Activated naive CD8-positive, alpha-beta T cell treated with anti-CD3 and anti-CD28 coated beads, Interleukin-2, amount 50 U/mL, for 16 hours (primary cell): ENCODE measurements at regions not wholly inside any gene's neighbourhood (a gene's known extent, or its start where the extent isn't known, plus 50 kb on each side); places are given as distances from the start of the nearest gene placed in this dataset.
A peak's percentile ranks its signal among the peaks of the same experiment; 100 is the strongest.

Source experiments
- DNase-seq: peaks from one replicate; pipeline ENCODE4 v3.0.0-alpha.2; 2020; ENCODE audit warnings: low read depth, low spot score

- DNase-seq, result peak; percentile 33
Observed at GRCh38 chr10:69716711-69717560, 84.8 kb upstream of the COL13A1 start.

GRCh38 chr10:69718951-69719350 lies 82.8 kb upstream of the COL13A1 start:
- DNase-seq, result no peak

GRCh38 chr10:69721690-69722310 lies 79.9 kb upstream of the COL13A1 start:
- DNase-seq, result no peak

GRCh38 chr10:69723653-69724052 lies 78.1 kb upstream of the COL13A1 start:
- no peak for DNase-seq

DNA sequence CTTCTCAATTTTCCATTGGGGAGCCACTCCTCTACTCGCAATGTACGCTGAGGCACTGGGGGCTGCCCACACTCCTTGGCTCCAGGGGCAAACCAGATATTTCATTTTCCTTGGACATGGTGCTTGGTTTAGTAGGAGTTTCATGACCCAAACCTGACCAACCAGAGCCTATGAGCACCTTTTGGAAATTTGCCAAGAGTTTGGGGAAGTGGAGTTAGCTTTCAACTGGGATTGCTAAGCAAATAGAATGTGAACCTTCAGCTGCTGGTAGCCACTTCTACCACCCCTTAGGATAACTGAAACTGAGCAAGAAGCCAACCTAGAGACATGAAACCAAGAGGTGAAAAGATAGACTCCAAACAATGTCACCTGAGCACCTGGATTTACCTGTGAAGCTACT lies 74.9 kb upstream of the COL13A1 start:
- DNase-seq, result no peak

- no peak for DNase-seq
Observed at GRCh38 chr10:69728335-69728870, 73.3 kb upstream of the COL13A1 start.

- no peak for DNase-seq
Observed at GRCh38 chr10:69729326-69730048, 72.2 kb upstream of the COL13A1 start.

GRCh38 chr10:69730251-69731156 lies 71.2 kb upstream of the COL13A1 start:
- DNase-seq, result no peak

GRCh38 chr10:69731184-69731583 lies 70.5 kb upstream of the COL13A1 start:
- no peak for DNase-seq

DNA sequence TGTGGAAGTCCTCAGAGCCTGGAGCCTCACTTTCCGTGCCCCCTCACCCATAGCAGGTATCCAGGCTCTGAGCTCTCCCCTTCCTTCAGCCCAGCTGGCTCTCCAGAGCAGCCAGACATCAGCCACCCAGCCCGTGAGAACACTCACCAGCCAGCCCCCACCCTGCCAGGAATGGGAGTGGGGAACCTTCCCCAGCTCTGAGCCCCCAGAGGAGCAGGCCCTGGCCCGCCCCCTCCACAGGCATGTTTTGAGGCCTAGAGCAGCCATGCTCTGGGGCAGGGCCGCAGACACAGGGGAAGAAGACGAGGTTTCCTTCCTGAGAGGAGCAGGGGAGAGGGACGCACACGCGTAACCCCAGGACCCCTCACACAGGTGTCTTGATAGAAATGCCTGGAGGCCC lies 70.0 kb upstream of the COL13A1 start:
- DNase-seq, result no peak

GRCh38 chr10:69732147-69732825 lies 69.4 kb upstream of the COL13A1 start:
- no peak for DNase-seq

- no peak for DNase-seq
Observed at GRCh38 chr10:69732826-69733150, 68.9 kb upstream of the COL13A1 start.

DNA sequence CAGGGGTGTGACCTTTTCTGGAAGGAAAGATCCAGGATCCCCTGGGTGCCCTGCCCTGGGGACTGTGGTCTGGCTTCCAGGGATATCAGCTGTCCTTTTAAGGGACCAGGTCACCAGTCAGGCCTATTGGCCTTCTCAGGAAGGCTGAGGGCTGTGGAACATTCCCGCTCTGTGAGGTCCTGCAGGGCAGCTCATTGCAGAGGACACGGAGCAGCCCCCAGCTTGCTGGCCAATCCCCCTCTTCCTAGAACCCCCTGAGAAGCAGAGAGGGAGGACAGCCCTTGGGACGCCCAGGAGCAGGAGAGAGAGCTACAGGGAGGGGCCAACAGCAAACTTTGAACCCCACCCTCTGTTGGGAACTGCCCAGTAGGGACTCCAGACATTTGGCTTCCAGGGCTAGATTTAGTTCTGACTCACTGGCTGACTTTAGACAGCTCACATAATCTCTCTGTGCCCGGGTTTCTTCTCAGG lies 67.9 kb upstream of the COL13A1 start:
- no peak for DNase-seq

DNA sequence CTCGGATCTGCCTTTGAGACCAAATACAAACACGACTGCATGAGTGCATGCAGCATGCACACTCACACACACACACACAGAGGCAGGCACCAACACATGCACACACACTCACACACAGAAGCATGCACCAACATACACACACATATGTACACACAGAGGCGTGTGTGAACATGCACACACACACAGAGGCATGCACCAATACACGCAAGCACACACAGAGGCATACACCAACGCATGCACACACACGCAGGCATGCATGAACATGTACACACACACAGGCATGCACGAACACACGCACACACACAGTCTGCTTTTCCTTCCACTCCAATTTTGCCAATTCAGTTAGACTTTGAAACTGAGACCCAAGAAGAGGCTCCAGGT lies 67.3 kb upstream of the COL13A1 start:
- no peak for DNase-seq

DNA sequence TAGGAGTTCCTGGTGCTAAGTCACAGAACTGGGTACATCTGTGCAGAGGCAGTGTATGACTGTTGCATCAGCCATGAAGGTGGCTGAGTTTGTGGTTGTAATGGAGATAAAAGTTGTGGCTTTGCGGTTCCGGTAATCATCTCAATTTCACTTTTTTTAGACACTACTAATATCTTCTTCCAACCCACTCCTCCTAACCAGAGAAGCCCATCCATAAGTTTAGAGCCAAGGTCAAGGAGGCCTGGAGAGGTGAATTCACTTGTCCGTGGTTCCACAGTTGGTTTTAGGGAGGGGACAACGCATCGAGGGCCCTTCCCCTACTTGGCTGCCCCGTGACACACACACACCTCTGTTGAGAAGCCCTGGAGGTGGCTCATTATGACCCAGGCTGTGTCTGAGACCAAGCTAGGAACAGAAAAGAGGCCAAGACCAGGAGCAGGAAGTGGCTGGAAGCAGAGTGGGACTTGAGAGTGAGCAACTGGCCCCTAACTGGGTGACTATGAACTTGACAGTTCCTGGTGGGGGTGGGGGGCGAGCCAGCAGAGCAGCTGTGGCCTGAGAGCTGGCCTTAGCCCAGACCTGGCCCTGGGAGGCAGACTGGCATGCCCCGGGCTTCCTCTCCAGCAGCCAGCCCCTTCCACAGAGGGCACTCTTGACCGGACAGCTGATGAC lies 66.8 kb upstream of the COL13A1 start:
- no peak for DNase-seq

GRCh38 chr10:69736886-69737641 lies 64.6 kb upstream of the COL13A1 start:
- no peak for DNase-seq

GRCh38 chr10:69738071-69738470 lies 63.6 kb upstream of the COL13A1 start:
- no peak for DNase-seq

GRCh38 chr10:69738858-69739435 lies 62.8 kb upstream of the COL13A1 start:
- DNase-seq, result no peak

DNA sequence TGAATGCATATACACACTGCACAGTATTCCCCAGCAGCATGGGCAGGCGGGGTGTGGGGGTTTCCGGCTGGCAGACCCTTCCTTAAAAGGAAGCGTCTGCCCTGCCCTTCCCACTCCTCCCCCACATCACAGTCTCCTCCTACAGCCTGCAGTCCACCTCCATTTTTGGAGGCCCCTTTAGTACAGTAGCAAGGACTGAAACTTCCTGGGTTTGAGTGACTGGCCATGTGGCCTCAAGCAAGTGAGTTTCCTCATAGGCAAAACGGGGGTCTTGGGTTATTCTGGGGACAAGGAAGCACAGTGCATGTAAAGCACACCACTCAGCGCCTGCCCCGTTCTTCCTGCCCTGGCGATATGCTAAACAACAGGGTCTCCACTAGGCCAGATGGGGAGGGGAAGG lies 62.1 kb upstream of the COL13A1 start:
- DNase-seq, result no peak
